HCT116 (cell line): ENCODE measurements at regions not wholly inside any gene's neighbourhood (a gene's known extent, or its start where the extent isn't known, plus 50 kb on each side); places are given as distances from the start of the nearest gene placed in this dataset.

Source experiments
- ATAC-seq: fragments of 200-7000 bp; cut with Tn5 transposase; 2 replicates; pipeline ENCODE4 v1.9.1; 2020; ENCODE audit warnings: mild to moderate bottlenecking, moderate library complexity
- BruUV-seq: library from RNA; stranded (reverse); fragments of 400-500 nt; replicated peaks from 2 replicates; lab custom pipeline; 2021; lab: Mats Ljungman, UMichigan
- CTCF ChIA-PET: fragments of 300-600 bp; sonication (Branson Sonifier 250); formaldehyde crosslinking; loops from one replicate; lab custom pipeline; 2021; ENCODE audit warnings: antibody characterized with exemption; lab: Charles Lee
- POLR2A ChIA-PET: fragments of 300-600, 350-600 bp; sonication (Branson Sonifier 250); formaldehyde crosslinking; loops from one replicate; lab custom pipeline; 2021; ENCODE audit warnings: antibody characterized with exemption; lab: Charles Lee
- RAD21 ChIA-PET, 2 experiments: fragments of 300-600 bp; sonication (Branson Sonifier 250); formaldehyde crosslinking; loops; one replicate each; lab custom pipeline; 2023; ENCODE audit warnings: low total read pairs in 2 of 2; ENCODE audit not compliant: uncharacterized antibody in 2 of 2, unreplicated experiment in 2 of 2, low non-redundant PET in 1 of 2; lab: Charles Lee
- DNase-seq: peaks from one replicate; pipeline ENCODE4 v3.0.0-alpha.2; 2010; ENCODE audit warnings: low read depth, low spot score
- H2AFZ ChIP-seq: fragments of 200-600 bp; shearing (Covaris generic), sonication (generic); 2 replicates; pipeline ENCODE4 v1.6.1; 2017; ENCODE audit warnings: low read depth, mixed run types, mixed read lengths, antibody characterized with exemption, low read length; ENCODE audit not compliant: poor library complexity, severe bottlenecking
- H3K27ac ChIP-seq: 2 replicates; pipeline ENCODE4 v1.5.1; 2012; ENCODE audit warnings: low read depth, low read length
- H3K27me3 ChIP-seq: fragments of 200-600 bp; sonication (generic); 2 replicates; pipeline ENCODE4 v1.6.1; 2016; ENCODE audit warnings: mixed run types, low read length, mixed read lengths; ENCODE audit not compliant: insufficient read depth
- H3K36me3 ChIP-seq, 2 experiments: fragments of 200-500 bp in 1 of 2; fragments of 200-600 bp in 1 of 2; sonication (Bioruptor generic) in 1 of 2; sonication (generic) in 1 of 2; 2 replicates each; pipeline versions ENCODE4 v1.5.1 to v1.6.1; 2014 to 2016; ENCODE audit warnings: low read length in 2 of 2, inconsistent platforms in 1 of 2, mixed read lengths in 1 of 2, mixed run types in 1 of 2; ENCODE audit not compliant: insufficient read depth in 2 of 2, control insufficient read depth in 1 of 2
- H3K4me1 ChIP-seq, 2 experiments: fragments of 200-600 bp in 1 of 2; sonication (generic) in 1 of 2; 2 replicates each; pipeline versions ENCODE4 v1.5.1 to v1.6.1; 2012 to 2017; ENCODE audit warnings: low read length in 2 of 2, inconsistent platforms in 1 of 2, mild to moderate bottlenecking in 1 of 2, mixed read lengths in 1 of 2, mixed run types in 1 of 2, moderate library complexity in 1 of 2; ENCODE audit not compliant: insufficient read depth in 2 of 2, control insufficient read depth in 1 of 2
- H3K4me2 ChIP-seq: fragments of 200-600 bp; sonication (generic); 2 replicates; pipeline ENCODE4 v1.6.1; 2017; ENCODE audit warnings: mixed run types, low read length, mixed read lengths
- H3K4me3 ChIP-seq, 2 experiments: fragments of 200-600 bp in 1 of 2; sonication (generic) in 1 of 2; replicated peaks in 1 of 2; 2 replicates each; pipeline ENCODE4 v1.5.1; 2011 to 2016; ENCODE audit warnings: low read length in 2 of 2, control low read depth in 1 of 2, low read depth in 1 of 2, mild to moderate bottlenecking in 1 of 2, mixed read lengths in 1 of 2, mixed run types in 1 of 2
- H3K79me2 ChIP-seq: fragments of 200-600 bp; sonication (generic); 2 replicates; pipeline ENCODE4 v1.6.1; 2017; ENCODE audit warnings: mild to moderate bottlenecking, mixed run types, low read length, moderate library complexity, mixed read lengths; ENCODE audit not compliant: insufficient read depth
- H3K9ac ChIP-seq: fragments of 200-600 bp; sonication (generic); 2 replicates; pipeline ENCODE4 v1.6.1; 2016; ENCODE audit warnings: low read length, mixed read lengths
- H3K9me2 ChIP-seq: fragments of 200-600 bp; sonication (generic), shearing (Covaris generic); 2 replicates; pipeline ENCODE4 v1.6.1; 2017; ENCODE audit warnings: mixed run types, mild to moderate bottlenecking, moderate library complexity; ENCODE audit not compliant: insufficient read depth
- H3K9me3 ChIP-seq, 2 experiments: fragments of 200-500 bp in 1 of 2; fragments of 200-600 bp in 1 of 2; sonication (Bioruptor generic) in 1 of 2; sonication (generic) in 1 of 2; 2 replicates each; pipeline ENCODE4 v1.6.1; 2014 to 2017; ENCODE audit warnings: low read length in 2 of 2, mixed read lengths in 2 of 2, inconsistent platforms in 1 of 2, low read depth in 1 of 2, mild to moderate bottlenecking in 1 of 2, mixed run types in 1 of 2, moderate library complexity in 1 of 2; ENCODE audit not compliant: control insufficient read depth in 1 of 2, insufficient read depth in 1 of 2
- H4K20me1 ChIP-seq: fragments of 200-600 bp; sonication (generic), shearing (Covaris generic); 2 replicates; pipeline ENCODE4 v1.6.1; 2017; ENCODE audit warnings: mixed run types, mild to moderate bottlenecking, moderate library complexity; ENCODE audit not compliant: insufficient read depth
- CBX3 ChIP-seq: IDR thresholded peaks from 2 replicates; pipeline ENCODE4 v1.6.1; 2012; ENCODE audit warnings: low read depth
- CEBPB ChIP-seq: IDR thresholded peaks from 2 replicates; pipeline ENCODE4 v1.6.1; 2012; ENCODE audit warnings: low read depth
- CTCF ChIP-seq, 3 experiments: fragments of 200-600 bp in 1 of 3; sonication (generic) in 1 of 3; IDR thresholded peaks in 2 of 3; conservative IDR thresholded peaks in 1 of 3; 2 replicates each; pipeline ENCODE4 v1.5.1; 2012 to 2017; ENCODE audit warnings: low read depth in 2 of 3, low read length in 2 of 3, antibody characterized with exemption in 1 of 3, borderline replicate concordance in 1 of 3, control low read depth in 1 of 3, mild to moderate bottlenecking in 1 of 3, mixed read lengths in 1 of 3, mixed run types in 1 of 3, moderate library complexity in 1 of 3; ENCODE audit not compliant: insufficient read depth in 1 of 3
- EGR1 ChIP-seq: IDR thresholded peaks from 2 replicates; pipeline ENCODE4 v1.6.1; 2012; ENCODE audit warnings: low read depth
- ELF1 ChIP-seq: IDR thresholded peaks from 2 replicates; pipeline ENCODE4 v1.6.1; 2012; ENCODE audit warnings: low read depth, borderline replicate concordance
- EZH2 ChIP-seq: fragments of 200-600 bp; sonication (generic); IDR thresholded peaks from 2 replicates; pipeline ENCODE4 v1.6.1; 2017; ENCODE audit warnings: antibody characterized with exemption, mixed run types
- FOSL1 ChIP-seq: IDR thresholded peaks from 2 replicates; pipeline ENCODE4 v1.6.1; 2012; ENCODE audit warnings: low read depth
- JUND ChIP-seq: IDR thresholded peaks from 2 replicates; pipeline ENCODE4 v1.6.1; 2012
- POLR2A ChIP-seq: IDR thresholded peaks from 2 replicates; pipeline ENCODE4 v1.7.0; 2011; ENCODE audit warnings: borderline replicate concordance; ENCODE audit not compliant: insufficient read depth, insufficient read length; ENCODE audit errors: extremely low read depth
- POLR2AphosphoS5 ChIP-seq: IDR thresholded peaks from 2 replicates; pipeline ENCODE4 v1.6.1; 2011; ENCODE audit warnings: mild to moderate bottlenecking, low read depth, low read length, moderate library complexity
- RAD21 ChIP-seq: IDR thresholded peaks from 2 replicates; pipeline ENCODE4 v1.6.1; 2012; ENCODE audit warnings: low read depth, mild to moderate bottlenecking
- REST ChIP-seq: IDR thresholded peaks from 2 replicates; pipeline ENCODE4 v1.6.1; 2012; ENCODE audit warnings: low read depth
- SIN3A ChIP-seq: IDR thresholded peaks from 2 replicates; pipeline ENCODE4 v1.6.1; 2012; ENCODE audit warnings: low read depth
- SP1 ChIP-seq: IDR thresholded peaks from 2 replicates; pipeline ENCODE4 v1.6.1; 2012; ENCODE audit warnings: low read depth
- SRF ChIP-seq: IDR thresholded peaks from 2 replicates; pipeline ENCODE4 v1.6.1; 2012; ENCODE audit warnings: low read depth
- YY1 ChIP-seq: IDR thresholded peaks from 2 replicates; pipeline ENCODE4 v1.6.1; 2011; ENCODE audit warnings: low read length, low read depth, moderate library complexity, mild to moderate bottlenecking; ENCODE audit not compliant: insufficient replicate concordance; ENCODE audit errors: extremely low read depth
- ZFX ChIP-seq: fragments of 450-650 bp; IDR thresholded peaks from 2 replicates; pipeline ENCODE4 v1.6.1; 2017
- intact Hi-C: fragments of 100-400 bp; cut with micrococcal nuclease; formaldehyde crosslinking; loops from 2 replicates; pipeline ENCODE4 v1.10.0; 2022
- TF ChIP-seq, protein P1 (sequence below): IDR thresholded peaks from 2 replicates; pipeline ENCODE4 v1.6.1; 2012
- TF ChIP-seq, protein P2 (sequence below): IDR thresholded peaks from 2 replicates; pipeline ENCODE4 v1.6.1; 2011; ENCODE audit warnings: mild to moderate bottlenecking, low read length, moderate library complexity; ENCODE audit not compliant: insufficient replicate concordance; ENCODE audit errors: extremely low read depth
- TF ChIP-seq, protein P3 (sequence below): IDR thresholded peaks from 2 replicates; pipeline ENCODE4 v1.6.1; 2012

GRCh38 chr6:140155451-140156126 is 781.1 kb upstream of the CITED2 start:
- intact Hi-C loops: no loop called here

More at GRCh38 chr6:140155451-140156126, 781.1 kb upstream of the CITED2 start:
- BruUV-seq: no TSS peak
- ATAC-seq (no peak), DNase-seq (no peak)
- Histone ChIP-seq H3K79me2 (no peaks in the 10 kb centered on the region), H3K4me1 (no peaks in the 10 kb centered on the region), H4K20me1 (no peaks in the 10 kb centered on the region), H3K27me3 (no peaks in the 10 kb centered on the region), H3K9ac (no peak overlapping the region), H3K9me2 (peaks cover 1% of the 10 kb centered on the region; the same call in 1 of the 2 replicates), H2AFZ (no peak overlapping the region), H3K4me2 (no peak overlapping the region), H3K9me3 (no peaks in the 10 kb centered on the region), H3K4me3 (no peak overlapping the region), H3K27ac (no peak overlapping the region), H3K36me3 (no peaks in the 10 kb centered on the region)
- RAD21 ChIA-PET: no interaction called here
- POLR2A ChIA-PET: no interaction called here
- TF ChIP-seq ELF1: no peak
- no peak for TF ChIP-seq POLR2AphosphoS5
- TF ChIP-seq EZH2: no peak
- TF ChIP-seq JUND: no peak
- no peak for TF ChIP-seq RAD21
- TF ChIP-seq POLR2A: no peak
- TF ChIP-seq, protein P1, sequence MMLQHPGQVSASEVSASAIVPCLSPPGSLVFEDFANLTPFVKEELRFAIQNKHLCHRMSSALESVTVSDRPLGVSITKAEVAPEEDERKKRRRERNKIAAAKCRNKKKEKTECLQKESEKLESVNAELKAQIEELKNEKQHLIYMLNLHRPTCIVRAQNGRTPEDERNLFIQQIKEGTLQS: no peak
- no peak for TF ChIP-seq SIN3A
- TF ChIP-seq, protein P2, sequence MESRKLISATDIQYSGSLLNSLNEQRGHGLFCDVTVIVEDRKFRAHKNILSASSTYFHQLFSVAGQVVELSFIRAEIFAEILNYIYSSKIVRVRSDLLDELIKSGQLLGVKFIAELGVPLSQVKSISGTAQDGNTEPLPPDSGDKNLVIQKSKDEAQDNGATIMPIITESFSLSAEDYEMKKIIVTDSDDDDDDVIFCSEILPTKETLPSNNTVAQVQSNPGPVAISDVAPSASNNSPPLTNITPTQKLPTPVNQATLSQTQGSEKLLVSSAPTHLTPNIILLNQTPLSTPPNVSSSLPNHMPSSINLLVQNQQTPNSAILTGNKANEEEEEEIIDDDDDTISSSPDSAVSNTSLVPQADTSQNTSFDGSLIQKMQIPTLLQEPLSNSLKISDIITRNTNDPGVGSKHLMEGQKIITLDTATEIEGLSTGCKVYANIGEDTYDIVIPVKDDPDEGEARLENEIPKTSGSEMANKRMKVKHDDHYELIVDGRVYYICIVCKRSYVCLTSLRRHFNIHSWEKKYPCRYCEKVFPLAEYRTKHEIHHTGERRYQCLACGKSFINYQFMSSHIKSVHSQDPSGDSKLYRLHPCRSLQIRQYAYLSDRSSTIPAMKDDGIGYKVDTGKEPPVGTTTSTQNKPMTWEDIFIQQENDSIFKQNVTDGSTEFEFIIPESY: no peak
- TF ChIP-seq CTCF (IDR thresholded peaks at IDR 0.05 in 2 of 3, conservative IDR thresholded peaks at IDR 0.05 in 1 of 3; ENCODE audit: borderline replicate concordance in 1 of 3, insufficient read depth in 1 of 3, low read depth in 2 of 3, low read length in 2 of 3): no peak
- TF ChIP-seq FOSL1: no peak
- no peak for TF ChIP-seq CEBPB
- no peak for TF ChIP-seq SRF
- TF ChIP-seq, protein P3, sequence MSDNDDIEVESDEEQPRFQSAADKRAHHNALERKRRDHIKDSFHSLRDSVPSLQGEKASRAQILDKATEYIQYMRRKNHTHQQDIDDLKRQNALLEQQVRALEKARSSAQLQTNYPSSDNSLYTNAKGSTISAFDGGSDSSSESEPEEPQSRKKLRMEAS: no peak
- TF ChIP-seq YY1: no peak
- TF ChIP-seq EGR1: no peak
- TF ChIP-seq SP1: no peak
- no peak for TF ChIP-seq CBX3
- TF ChIP-seq REST: no peak
- no peak for TF ChIP-seq ZFX
- CTCF ChIA-PET: no interaction called here
